Fibroblast of villous mesenchyme (primary cell): ENCODE measurements at regions not wholly inside any gene's neighbourhood (a gene's known extent, or its start where the extent isn't known, plus 50 kb on each side); places are given as distances from the start of the nearest gene placed in this dataset.

Experiments
- DNase-seq: peaks from one replicate; pipeline ENCODE4 v3.0.0-alpha.2; 2010; ENCODE audit warnings: low read depth
- H3K4me3 ChIP-seq: 2 replicates; pipeline ENCODE4 v1.5.1; 2011; ENCODE audit warnings: low read depth, mild to moderate bottlenecking, low read length
- CTCF ChIP-seq: IDR thresholded peaks from 2 replicates; pipeline ENCODE4 v1.5.1; 2012; ENCODE audit warnings: low read depth, mild to moderate bottlenecking, low read length; ENCODE audit not compliant: insufficient read depth

- no peak overlapping the region for H3K4me3 ChIP-seq
- TF ChIP-seq CTCF = no peak
- DNase-seq = no peak
These were observed 284.6 kb upstream of the CRBN start for GRCh38 chr3:3464131-3464530.

GRCh38 chr3:3461317-3461716 is 281.8 kb upstream of the CRBN start:
- no peak for DNase-seq
- no peak for TF ChIP-seq CTCF
- H3K4me3 ChIP-seq = no peak overlapping the region

- TF ChIP-seq CTCF = no peak
- no peak for DNase-seq
- H3K4me3 ChIP-seq = no peak overlapping the region
These were observed 269.0 kb upstream of the CRBN start for GRCh38 chr3:3448468-3448867.

GRCh38 chr3:3447641-3448040 is 268.1 kb upstream of the CRBN start:
- no peak for DNase-seq
- H3K4me3 ChIP-seq = no peak overlapping the region
- TF ChIP-seq CTCF = no peak

GRCh38 chr3:3446251-3446650 is 266.8 kb upstream of the CRBN start:
- H3K4me3 ChIP-seq = no peak overlapping the region
- TF ChIP-seq CTCF = no peak
- DNase-seq = no peak

GRCh38 chr3:3443482-3443881 is 264.0 kb upstream of the CRBN start:
- no peak for DNase-seq
- no peak overlapping the region for H3K4me3 ChIP-seq
- TF ChIP-seq CTCF = no peak

- DNase-seq = no peak
- no peak overlapping the region for H3K4me3 ChIP-seq
- no peak for TF ChIP-seq CTCF
These were observed 254.2 kb upstream of the CRBN start for GRCh38 chr3:3433711-3434110.
